Right lobe of liver (tissue), 4 donors: ENCODE measurements at regions not wholly inside any gene's neighbourhood (a gene's known extent, or its start where the extent isn't known, plus 50 kb on each side); places are given as distances from the start of the nearest gene placed in this dataset.

Experiments
- POLR2A ChIP-seq: fragments of 450-650 bp; IDR thresholded peaks from one replicate; pipeline ENCODE4 v1.6.1; 2017; ENCODE audit warnings: antibody characterized with exemption, mild to moderate bottlenecking
- TF ChIP-seq, protein P1 (sequence below), 4 donors: fragments of 200-600 bp in 3 of 4; fragments of 450-650 bp in 1 of 4; IDR thresholded peaks; one replicate each; pipeline versions ENCODE4 v1.5.1 to v1.8.0; 2016 to 2022; ENCODE audit warnings: antibody characterized with exemption in 4 of 4, mild to moderate bottlenecking in 2 of 4
- donor health status: DM: no; HTN: no; CAD: no.
- donor health status: DM: no; HTN: no; CAD: no.
- donor health status: DM: no; HTN: yes; CAD: no.

DNA sequence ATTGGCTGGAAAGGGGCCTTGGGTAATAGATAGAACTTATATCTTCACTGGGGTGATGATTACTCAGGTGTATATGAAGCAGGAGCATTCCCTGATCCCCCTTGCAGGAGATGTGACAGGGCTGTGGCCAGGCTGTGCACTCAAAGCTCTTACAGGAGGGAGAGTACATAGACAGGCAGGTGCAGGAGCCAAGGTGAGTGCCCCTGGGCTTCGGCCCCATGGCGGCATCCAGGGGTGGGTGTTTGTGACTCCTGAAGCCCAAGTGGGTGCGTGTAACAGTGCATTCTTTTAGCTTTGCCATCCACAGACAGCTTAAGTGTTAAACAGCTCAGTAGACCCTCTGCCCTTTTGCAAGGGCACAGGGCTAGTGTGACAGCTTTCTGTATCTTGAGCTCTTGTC, 236.6 kb upstream of the GPR149 start:
- TF ChIP-seq, protein P1, sequence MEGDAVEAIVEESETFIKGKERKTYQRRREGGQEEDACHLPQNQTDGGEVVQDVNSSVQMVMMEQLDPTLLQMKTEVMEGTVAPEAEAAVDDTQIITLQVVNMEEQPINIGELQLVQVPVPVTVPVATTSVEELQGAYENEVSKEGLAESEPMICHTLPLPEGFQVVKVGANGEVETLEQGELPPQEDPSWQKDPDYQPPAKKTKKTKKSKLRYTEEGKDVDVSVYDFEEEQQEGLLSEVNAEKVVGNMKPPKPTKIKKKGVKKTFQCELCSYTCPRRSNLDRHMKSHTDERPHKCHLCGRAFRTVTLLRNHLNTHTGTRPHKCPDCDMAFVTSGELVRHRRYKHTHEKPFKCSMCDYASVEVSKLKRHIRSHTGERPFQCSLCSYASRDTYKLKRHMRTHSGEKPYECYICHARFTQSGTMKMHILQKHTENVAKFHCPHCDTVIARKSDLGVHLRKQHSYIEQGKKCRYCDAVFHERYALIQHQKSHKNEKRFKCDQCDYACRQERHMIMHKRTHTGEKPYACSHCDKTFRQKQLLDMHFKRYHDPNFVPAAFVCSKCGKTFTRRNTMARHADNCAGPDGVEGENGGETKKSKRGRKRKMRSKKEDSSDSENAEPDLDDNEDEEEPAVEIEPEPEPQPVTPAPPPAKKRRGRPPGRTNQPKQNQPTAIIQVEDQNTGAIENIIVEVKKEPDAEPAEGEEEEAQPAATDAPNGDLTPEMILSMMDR (IDR thresholded peaks at IDR 0.05) = no peak
- TF ChIP-seq POLR2A = no peak
